Hematopoietic multipotent progenitor cell treated with erythropoietin and hydrocortisone succinate and interleukin-3 and kit ligand, for 17 days (in vitro differentiated cells): ENCODE measurements at regions not wholly inside any gene's neighbourhood (a gene's known extent, or its start where the extent isn't known, plus 50 kb on each side); places are given as distances from the start of the nearest gene placed in this dataset.

Experiments
- DNase-seq: peaks from one replicate; pipeline ENCODE4 v3.0.0-alpha.2; 2015; ENCODE audit warnings: low spot score

DNA sequence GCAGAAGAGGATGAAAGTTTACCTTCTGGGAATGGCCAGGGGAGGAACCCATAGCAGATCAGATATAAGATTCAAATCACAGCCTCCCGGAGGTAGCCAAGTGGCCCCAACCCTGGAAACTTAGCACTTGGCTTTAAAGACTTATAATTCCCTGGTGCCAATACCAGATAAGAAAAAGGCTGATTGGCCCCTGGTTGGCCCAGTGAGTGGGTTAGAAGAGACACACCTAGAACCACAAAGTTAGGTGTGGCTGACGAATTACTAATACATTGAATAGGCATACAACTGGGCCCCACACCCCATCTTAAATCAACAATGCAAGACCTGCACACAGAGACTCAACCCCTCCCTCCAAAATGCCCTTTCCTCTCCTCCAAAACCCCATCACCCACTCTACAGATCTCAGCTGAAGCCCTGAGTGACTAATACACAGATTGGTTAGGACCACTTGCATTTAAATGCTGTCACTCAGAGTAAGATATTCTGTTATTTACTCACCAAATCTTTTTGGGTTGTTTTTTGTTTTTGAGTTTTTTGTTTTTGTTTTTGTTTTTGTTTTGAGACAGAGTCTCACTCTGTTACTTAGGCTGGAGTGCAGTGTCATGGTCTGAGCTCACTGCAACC, 315.4 kb upstream of the JARID2 start:
- no peak for DNase-seq

- peak; percentile 18 for DNase-seq
These were observed 313.2 kb upstream of the JARID2 start for GRCh38 chr6:14932485-14933182.

DNA sequence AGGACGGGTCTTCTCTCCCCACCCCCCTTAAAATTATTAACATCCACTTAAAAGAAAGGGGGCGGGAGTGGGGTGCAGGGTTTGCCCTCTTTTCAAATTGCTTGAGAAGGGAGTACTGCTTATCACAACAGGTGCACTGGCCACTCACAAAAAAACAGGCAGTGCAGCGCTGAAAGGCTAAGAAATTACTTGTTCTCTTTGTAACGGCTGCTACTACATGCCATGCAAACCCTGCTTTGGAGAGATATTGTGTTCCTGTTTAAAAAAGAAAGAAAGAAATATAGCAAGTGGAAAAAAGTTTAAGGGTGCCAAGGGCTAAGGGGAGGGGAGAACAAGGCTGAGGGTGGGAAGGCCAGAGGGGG, 312.7 kb upstream of the JARID2 start:
- no peak for DNase-seq

GRCh38 chr6:14934013-14934412, 311.9 kb upstream of the JARID2 start:
- no peak for DNase-seq

- DNase-seq: no peak
These were observed 311.0 kb upstream of the JARID2 start for GRCh38 chr6:14934844-14935243.

- no peak for DNase-seq
These were observed 309.0 kb upstream of the JARID2 start for GRCh38 chr6:14936861-14937260.

DNA sequence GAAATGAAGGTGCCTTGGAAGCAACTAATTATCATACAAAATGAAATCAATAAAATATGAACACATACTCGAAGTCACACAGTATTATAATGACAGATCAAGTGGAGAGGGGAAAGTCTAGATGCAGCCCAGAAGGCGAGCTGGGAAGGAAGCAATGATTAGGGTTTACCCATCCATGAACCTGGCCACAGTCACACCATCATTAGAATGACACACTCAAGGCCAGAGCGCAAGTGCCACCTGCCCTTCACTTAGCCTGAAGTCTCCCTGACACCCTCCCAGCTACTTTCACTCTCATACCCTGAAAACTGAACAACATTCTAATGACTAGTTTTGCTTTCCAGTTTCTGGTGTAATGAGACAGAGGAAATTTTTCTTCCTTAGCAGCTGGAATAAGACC, 302.8 kb upstream of the JARID2 start:
- no peak for DNase-seq

DNA sequence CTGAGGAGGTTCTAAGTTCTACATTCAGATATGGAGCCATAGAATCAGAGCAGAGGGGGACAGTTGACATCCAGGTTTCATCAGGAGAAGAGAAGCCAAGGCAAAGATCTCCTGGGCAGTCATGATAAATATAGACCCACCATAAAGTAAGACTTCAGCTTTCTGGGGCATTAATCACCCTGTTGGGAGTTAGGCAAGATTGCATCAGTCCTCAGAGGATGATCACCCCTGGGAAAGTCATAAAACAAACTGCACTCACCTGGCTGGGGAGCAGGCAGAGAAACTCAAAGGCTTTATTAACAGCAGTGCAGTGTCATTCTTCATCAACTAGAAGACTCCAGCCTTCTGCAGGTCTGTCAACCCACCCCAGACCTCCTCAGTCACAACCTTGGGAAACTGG, 301.3 kb upstream of the JARID2 start:
- DNase-seq: no peak

DNA sequence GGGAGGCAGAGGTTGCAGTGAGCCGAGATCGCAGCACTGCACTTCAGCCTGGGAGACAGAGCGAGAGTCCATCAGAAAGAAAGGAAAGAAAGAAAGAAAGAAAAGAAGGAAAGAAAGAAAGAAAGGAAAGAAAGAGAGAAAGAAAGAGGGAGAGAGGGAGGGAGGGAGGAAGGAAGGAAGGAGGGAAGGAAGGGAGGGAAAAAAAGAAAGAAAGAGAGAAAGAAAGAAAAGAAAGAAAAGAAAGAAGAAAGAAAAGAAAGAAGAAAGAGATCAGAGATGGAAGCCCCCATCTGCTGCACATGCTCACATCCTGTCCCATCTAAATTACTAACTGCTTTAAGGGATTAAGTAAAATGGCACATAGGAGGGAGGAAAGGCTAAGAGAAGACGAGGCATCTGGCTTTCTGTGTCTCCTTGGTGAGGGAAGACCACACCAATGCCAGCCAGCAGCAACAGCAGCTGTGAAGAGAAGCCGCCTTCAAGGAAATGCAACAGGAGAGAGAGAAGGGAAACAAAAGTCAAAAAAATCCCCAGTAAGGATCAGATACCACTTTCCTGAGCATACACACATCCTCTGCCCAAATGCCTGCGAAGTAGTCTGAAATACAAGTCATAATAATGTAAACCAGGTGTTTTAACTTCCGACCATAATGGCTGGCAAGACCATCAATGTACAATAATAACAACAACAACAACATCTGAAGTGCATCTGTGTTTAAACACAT, 300.2 kb upstream of the JARID2 start:
- DNase-seq: no peak

GRCh38 chr6:14946753-14947152, 299.1 kb upstream of the JARID2 start:
- no peak for DNase-seq

DNA sequence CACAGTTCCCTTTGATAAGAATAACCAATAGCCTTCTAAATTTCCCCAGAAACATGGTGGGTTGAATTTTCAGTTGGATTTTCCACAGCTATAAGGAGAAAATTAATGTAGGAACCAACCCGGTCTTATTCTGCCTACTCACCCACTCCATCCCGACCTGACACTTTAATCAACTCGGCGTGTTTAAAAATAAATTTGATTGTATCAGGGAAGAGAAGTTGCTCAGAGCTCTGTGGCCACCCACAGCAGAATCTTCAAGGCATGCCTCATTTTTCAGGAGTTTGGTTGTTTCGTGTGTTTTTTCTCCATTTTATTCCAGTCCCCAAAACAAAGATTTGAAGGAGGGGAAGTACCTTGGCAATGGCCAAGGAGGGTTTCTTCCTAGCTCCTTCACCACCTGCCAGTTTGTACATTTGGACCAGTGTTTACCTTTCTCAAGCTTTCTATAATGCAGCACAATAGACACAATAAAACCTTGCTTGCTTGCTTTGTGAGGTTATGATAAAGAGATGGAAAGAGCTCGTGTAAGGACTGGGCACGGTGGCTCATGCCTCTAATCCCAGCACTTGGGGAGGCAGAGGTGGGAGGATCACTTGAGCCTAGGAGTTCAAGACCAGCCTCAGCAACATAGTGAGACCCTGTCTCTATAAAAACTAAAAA, 297.2 kb upstream of the JARID2 start:
- no peak for DNase-seq

- DNase-seq: no peak
These were observed 295.5 kb upstream of the JARID2 start for GRCh38 chr6:14950103-14950969.

GRCh38 chr6:14950970-14951276, 294.9 kb upstream of the JARID2 start:
- no peak for DNase-seq

DNA sequence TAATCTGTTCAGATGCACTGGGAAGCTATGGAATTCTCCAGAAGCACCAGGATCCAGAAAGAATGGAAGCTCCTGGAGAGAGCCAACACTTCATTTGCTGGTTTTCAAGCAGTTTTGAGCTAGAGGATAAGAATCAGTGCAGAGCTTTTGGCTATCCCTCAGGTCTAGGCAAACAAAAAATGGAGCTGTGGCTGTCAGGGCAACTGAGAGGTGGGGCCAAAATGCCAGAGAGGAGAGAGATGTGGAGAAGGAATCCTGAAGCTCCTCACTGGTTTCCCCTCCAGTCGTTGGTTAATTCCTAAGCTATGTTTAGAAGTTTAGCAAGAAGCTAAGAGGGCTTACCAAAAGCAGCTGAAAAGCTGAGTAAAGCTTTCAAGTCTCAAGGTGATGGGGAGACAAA, 294.2 kb upstream of the JARID2 start:
- no peak for DNase-seq

- no peak for DNase-seq
These were observed 292.0 kb upstream of the JARID2 start for GRCh38 chr6:14953836-14954235.

DNA sequence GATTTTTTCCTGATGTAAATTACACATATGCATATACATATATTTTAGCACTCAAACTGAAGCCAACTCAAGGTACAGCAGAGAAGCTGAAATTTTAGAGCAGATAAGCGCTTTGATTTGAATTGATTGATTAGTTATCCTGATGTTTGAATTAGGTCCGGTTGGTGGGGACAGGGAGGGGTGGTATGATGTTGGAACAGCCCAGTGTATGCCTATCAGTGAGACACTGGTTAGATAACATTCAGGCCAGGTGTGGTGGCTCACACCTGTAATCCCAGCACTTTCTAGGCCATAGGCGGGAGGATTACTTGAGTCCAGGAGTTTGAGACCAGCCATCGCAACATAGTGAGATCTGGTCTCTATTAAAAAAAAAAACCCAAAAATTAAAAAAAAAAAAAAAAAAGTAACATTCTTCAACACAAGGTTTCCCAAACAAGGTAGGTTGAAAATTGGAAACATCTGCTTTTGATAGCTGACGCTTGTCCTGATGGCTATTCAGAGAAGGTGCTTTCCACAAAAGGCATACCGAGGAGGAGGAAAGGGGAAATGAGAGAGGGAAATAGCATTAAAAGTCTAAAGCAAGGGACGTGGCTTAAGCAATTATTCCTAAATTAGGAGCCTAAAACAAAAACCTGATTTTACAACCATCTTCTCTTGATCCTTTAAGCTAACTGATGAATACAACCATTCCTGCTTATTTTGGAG, 288.4 kb upstream of the JARID2 start:
- DNase-seq: no peak

GRCh38 chr6:14959324-14959885, 286.5 kb upstream of the JARID2 start:
- no peak for DNase-seq

DNA sequence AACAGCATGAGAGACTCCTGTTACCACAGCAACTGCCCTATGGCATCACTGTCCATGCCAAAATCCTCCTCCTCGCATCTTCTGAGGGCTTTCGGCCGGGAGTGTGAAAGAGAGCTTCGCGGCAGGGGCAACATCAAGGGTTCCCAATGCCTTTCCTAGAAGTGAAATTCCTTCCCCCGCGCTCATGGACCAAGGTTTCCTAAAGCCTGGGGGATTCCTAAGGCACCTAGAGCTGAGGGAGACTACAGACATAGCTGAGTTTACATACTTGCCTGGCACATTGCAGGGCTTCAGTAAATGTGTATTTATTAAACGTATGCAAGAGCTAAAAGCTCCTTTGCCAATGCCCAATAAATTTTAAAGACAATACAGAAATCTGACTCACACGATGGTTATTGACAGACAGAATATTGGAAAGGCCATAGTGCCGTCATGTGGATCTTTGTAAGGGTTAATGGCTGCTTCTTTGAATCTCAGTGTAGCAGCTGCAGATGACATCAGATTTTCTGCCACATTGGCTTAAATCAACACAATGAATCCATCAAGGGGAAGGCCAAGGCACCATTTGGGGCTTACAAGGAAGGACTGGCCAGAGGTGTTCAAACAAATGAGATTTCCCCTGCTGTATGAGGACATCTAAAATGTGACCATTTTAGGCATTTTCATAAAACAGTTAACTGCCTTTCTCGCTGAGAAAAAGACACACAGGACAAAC, 281.2 kb upstream of the JARID2 start:
- no peak for DNase-seq

- DNase-seq: no peak
These were observed 280.3 kb upstream of the JARID2 start for GRCh38 chr6:14965424-14966075.
